NCI-H526 (cell line): ENCODE measurements at regions not wholly inside any gene's neighbourhood (a gene's known extent, or its start where the extent isn't known, plus 50 kb on each side); places are given as distances from the start of the nearest gene placed in this dataset.
"Not testable (repeated sequence)": the region's sequence is repeated elsewhere in the genome, so short reads cannot be mapped to it uniquely, and the experiment has no call there.

Experiments used
- DNase-seq, 2 experiments: peaks; one replicate each; lab custom pipeline; 2025; lab: John Stamatoyannopoulos, UW

DNA sequence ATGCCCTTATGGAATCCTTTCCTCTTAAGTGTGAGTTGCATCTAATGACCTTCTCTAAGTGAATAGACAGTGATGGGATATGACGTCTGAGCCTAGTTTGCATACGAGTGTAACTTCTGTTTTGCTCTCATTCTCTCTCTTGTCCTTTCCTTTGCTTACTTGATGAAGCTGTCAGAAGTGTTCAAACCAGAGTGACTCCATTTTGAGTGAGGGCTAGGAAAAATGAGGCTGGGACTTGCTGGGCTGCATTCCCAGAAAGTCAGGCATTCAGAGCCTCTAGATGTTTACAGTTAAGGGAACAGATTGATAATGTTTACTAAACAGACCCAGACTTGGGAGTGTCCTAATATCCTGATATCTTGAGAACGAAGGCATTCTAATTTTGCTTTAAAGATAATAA is 311.2 kb upstream of the SOX4 start:
- DNase-seq: not testable (repeated sequence)

DNA sequence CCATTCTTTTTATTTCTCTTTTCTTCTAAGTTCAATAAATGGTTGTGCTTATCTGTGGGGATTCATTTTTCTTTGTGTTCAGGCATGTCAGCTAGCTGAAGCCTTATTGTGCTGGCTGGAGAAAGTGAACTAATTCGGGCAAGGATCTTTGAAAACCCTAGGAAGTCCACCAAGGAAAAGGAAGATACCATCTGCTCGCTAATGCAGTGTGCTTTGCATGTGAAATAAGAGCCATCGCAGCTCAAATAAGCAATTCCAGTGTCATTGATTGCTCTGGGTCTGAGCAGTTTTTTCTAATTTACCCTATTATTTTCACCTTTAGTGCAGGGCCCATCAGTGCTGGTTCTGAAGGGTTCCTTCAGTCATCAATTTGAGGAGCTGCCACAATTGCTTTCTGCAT is 309.4 kb upstream of the SOX4 start:
- DNase-seq: peak in 1 of 2 experiments; percentile 21

DNA sequence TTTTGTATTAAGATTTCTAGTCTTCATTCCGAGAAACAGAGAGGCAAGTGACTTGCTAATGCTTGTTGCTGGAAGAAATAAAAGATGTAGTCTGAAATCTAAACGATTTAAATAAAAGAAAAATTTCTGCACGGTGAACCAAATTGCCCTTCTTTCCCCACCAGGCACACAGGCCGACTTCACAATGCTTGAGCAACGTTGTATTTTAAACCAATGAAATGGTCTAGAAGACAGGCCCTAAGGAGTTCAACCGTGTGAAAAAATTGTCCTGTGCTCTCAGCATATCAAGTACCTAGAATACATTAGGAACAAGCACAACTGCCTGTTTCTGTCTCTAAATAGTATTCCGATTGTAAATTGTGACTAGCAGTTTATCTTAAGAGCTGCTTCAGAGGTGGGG is 308.8 kb upstream of the SOX4 start:
- no peak for DNase-seq

DNA sequence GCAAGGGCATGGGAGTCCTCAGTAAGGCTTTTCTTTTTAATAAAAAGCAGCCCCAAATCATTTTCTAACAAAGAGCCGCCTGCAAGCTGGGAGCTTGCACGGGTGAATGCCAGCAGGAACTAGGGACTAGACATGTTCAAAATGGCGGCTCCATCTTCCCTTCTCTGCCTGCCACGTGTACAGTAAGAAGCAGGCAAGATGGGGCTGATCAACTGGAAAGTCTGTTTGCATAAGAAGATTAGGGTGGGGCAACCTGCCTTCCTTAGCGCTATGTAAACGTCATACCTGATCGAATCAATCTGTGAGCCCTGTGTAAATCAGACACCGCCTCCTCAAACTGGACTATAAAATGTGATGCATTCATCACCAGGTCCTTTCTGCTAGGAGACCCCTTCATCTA is 299.4 kb upstream of the SOX4 start:
- DNase-seq: peak in 1 of 2 experiments; percentile 21

DNA sequence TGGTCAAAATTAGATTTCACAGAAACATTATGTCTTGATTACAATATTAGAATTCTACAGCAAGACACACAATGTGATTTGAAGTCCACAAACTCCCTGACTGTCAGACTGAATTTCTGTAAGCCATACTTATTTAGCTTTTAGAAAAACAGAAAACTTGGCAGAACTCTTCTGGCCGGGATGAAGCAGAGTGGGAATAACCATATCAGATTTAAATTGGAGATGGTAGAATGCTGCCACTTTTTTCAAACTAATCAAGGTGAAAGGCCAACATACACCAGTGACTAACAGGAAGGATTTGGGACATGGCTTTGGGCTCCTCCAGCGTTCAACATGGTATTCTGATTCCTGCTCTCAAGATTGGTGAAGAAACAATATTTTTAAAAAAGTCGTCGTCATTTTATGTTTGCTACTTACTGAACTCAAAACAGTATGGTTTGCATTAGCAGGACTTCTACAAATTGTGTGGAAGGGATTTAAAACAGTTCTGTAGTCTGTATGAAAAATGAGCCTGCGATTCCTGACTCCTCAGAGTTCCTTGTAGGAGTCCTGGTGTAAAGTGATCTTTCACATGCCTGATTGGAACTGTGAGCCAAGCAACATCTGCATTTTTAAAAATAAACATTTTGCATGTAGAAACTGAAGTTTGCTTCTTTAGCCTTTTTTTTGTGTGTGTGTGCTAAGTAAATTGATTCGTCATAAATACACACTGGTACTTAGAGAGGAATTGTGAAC is 297.9 kb upstream of the SOX4 start:
- no peak for DNase-seq

DNA sequence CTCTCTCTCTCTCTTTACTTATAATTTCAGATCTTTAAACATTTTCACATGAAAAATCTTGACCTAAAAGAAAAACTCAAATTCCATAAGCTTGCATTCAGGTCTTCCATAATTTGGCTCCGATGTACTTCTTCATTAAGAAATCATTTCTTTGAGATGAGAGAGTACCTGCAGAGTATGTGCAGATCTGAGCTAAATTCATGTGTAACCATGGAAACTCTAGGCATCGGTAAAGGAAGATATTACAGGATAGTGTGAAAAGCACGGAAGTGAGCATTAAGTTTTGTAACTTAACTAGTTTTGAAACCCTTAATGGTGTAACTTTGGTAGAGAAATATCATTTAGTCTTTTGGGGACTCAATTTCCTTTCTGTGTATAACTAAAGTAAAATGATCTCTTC is 295.9 kb upstream of the SOX4 start:
- DNase-seq: no peak

DNA sequence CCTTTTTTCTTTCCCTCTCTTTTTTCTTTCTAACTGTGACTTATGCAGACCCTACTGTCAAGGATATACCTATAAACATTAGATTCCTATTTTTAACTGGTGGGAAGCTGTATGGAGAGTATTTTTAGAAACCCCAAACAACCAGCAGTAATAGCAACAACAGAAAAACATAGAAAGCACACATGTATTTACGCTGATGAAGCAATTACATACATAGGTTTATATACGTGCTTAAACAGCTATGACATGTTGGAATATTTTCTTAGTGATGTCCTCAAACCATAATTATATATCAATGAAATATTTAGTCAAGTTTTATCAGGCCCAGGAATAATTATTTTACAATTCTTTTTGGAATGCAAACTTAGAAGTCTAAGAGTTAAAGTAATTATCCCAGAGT is 294.3 kb upstream of the SOX4 start:
- no peak for DNase-seq

DNA sequence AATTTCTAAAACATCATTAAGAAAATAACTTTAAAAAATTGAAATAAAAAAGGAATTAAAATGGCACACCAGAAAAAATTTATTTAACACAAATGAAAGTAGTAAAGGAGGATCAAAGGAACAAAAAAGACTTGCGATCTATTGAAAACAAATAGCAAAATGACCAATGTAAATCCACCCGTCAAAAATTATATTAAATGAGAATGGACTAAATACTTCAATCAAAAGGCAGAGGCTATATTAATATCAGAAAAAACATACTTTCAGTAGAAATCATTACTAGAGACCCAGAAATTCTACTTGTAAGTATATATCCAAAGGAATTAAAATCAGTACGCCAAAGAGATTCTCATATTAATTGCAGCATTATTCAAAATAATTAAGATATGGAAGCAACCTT is 293.1 kb upstream of the SOX4 start:
- no peak for DNase-seq

DNA sequence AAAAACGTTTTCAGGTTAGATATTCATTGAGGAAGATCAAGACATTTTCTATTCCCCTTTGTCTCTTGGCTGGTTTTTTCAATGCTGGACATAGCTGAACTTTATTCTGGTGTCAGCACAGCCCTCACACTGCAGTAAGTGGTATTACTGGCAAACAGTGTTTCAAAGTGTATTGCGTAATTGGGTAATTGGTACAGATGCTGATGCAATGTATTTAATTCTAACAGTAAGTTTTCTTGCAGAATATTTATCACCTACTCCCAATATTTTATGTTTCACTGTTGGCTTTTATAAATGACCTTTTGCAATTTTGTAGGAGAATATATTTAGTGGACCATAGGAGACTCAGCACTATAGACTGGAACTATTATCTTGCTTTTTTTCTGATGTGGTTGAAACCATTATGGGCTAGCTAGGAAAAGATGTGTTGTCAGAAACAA is 287.6 kb upstream of the SOX4 start:
- DNase-seq: peak; percentile 17 to 22

DNA sequence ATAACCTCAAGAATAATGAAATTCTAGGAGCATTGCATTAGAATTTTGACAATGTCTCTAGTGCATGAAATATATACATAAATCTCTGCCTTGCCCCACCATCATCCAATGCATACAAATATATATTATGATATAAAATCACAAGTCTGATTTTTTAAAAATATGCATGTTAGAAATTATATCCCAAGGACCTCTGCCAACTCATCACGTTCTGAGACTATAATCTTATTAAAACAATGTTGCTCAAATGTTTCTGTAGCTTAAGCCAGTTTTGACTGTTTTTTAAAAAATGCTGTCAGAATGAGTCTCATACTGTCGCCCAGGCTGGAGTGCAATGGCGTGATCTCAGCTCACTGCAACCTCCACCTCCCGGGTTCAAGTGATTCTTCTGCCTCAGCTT is 287.0 kb upstream of the SOX4 start:
- no peak for DNase-seq

DNA sequence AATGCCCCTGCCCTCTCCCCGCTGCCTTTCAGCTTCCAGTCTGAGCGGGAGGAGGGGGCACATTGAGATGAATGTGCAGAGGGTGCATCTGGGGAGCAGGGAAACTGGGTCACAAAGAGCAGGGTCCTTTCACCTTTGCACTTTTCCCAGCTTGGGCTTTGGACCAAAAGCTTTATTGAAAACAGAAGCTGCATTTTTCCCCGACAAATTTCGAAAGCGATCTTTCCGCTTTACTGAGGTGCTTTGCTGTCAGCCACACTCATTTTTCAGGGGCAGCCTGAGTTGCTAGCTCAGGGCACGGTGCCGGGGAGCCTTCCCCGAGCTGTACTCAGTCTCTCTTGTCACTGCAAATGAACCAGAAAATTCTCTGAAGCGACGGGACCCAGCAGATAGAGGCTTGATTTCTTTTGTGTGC is 283.7 kb upstream of the SOX4 start:
- DNase-seq: no peak

DNA sequence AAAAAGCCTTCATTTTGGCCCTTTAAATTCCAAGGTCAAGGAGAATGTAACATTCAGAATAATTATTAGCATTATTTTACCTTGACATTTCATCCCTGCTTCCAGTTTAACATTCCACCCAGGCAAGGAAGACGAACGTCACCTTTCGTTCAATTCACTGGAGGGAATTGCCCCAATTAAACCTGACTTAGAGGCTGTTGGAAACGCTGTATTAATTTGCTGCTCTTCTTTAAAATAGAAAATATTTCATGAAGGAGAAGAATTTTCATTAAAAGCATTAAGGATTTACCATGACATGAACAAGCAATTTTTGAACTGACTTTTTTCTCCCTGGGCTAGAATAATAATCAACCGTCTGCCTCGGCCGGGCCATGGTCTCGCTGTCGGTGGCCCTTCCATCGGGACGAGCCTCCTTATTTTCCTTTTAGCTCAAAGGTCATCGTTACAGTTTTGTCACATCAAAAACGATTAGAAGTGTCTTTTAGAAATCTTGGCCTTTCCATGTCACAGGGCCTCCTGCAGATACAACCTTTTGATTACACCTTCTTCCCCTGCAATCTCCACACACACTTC is 282.9 kb upstream of the SOX4 start:
- DNase-seq: no peak

DNA sequence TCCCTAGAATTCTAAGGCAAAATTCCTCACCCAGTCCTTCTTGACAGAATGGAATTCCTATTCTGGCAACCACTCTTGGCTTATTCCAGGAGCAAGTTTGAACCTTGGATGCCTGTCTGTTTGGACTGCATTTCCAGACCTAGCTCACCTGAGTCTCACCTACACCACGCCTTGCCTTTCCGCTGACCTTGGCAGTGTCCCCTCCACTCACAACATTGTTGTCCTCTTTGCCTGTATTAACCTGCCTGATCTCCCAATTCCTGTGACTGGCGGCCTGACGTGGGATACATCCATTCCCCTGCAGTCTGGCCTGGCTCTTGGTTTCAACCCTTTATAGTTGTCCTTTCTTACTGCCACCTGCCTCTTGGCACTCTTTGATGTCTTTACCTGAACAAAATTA is 281.4 kb upstream of the SOX4 start:
- DNase-seq: no peak

DNA sequence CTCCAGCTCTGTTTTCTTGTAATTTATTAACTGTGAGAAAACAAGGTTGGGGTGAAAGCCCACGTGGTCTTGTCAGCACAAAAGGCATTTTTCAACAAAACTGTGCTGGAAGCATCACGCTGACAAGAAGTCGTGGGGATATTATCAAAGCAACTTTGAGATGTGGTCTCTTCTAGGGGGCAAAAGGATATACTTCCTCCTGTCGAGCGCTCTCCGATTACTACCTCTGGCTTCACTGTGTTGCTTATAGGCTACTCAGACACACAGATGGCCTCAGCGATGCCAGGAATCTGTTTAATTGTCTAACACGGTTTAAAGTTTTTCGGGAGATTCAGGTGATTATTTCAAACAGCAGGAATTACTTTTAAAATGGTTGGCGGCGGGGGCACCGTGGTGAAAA is 275.9 kb upstream of the SOX4 start:
- DNase-seq: no peak

DNA sequence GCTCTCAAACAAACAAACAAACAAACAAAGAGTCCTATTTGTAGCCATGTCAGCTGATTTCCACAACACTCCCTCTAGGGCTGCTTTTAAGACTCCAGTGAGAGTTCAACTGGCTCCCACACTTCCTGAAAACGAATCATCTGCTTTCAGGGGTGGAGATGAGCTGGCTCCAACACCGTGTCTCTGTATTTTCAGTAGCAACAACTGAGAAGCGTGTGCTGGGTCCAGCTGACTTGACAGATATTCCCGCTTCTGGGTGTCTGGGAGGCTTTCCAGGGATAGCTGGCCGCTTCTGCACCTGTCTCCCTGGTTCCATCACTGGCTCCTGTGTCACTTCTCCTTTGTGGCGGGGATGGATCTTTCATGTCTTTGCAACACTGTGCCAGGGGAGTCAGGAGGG is 272.5 kb upstream of the SOX4 start:
- DNase-seq: no peak

DNA sequence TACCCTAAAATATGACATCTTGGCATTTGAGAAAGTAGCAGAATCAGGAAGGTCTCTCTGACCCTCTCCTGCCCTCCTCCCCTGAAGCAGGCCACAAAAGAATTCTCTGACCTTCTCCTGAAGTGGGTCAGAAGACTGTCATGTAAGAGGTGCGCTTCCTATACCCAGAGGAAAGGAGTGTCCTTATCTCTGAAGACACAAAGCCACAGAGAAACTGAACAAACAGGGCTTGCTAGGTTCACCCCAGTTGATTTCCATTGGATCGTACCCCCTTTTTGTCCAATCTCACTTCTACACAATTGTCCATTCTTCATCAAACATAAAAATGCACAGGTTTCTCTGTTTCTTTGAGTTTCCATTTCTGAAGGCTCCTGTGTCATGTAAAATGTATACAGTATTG is 272.0 kb upstream of the SOX4 start:
- no peak for DNase-seq

DNA sequence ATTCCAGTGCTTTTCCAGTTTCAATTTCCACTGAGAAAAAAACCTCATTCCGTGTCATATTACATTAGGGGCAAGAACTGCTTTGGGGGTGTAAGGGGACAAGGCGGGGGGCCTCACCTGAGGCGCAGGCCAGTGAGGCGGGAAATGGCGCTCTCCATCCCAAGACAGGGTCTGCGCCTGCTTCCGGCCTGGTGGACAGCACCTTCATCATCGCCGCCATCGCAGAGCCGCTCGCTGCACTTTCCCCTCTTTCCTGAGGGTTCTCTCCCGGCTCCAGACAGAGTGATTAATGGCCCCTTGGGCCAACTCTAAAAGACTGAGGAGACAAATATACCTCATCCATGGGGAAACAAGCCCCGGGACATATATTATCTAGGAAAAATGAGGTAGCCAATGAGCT is 270.0 kb upstream of the SOX4 start:
- no peak for DNase-seq

DNA sequence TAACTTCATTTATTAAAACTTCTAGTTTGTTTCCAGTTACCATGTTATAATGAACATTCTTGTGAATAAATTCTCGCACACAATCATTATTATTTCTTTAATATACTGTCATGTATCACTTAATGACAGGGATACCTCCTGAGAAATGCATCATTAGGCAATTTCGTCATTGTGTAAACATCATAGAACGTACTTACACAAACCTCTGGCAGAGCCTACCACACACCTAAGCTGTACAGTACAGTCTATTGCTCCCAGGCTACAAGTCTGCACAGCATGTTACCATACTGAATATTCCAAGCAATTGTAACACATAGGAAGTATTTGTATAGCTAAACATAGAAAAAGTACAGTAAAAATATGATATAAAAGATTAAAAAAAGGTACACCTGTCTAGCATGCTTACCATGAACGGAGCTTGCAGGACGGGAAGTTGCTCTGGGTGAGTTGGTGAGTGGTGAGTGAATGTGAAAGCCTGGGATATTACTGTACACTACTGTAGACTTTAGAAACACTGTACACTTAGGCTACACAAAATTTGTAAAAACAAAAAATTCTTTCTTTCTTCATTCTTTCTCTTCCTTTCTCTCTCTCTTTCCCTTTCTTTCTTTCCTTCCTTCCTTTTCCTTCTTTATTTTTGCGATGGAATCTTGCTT is 268.2 kb upstream of the SOX4 start:
- DNase-seq: no peak

DNA sequence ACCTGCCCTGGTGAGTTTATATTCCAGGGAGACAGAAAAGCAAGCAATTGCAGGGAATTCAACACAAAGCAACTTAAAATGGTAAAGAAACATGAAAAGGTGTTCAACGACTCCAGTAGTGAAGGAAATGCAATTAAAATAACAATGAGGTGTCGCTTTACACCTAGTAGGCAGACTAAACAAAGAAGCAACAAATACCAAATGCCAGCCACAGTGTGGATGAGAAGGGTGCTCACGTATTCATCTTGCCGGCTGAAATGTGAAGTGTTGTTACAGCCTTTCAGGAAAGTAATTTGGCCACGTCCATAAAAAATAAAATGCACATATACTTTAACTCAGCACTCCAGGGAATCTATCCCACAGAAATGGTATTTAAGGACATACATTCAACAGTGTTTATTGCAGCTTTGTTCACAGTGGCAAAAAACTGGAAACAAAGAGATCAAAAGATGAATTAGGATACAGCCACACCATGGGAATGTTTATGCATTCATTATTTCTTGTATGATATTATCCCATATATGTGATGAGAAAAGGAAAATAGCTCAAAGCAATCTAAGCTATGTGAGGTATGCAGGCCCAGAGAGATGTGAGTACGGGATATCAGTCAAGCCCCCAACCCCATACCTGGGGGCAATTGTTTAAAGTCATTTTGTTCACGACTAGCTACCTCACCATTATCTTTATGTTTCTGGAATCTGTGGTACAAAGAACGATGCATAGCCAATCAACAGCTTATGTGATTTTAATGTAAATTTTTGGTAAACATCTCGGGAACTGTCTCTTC is 266.0 kb upstream of the SOX4 start:
- DNase-seq: no peak

DNA sequence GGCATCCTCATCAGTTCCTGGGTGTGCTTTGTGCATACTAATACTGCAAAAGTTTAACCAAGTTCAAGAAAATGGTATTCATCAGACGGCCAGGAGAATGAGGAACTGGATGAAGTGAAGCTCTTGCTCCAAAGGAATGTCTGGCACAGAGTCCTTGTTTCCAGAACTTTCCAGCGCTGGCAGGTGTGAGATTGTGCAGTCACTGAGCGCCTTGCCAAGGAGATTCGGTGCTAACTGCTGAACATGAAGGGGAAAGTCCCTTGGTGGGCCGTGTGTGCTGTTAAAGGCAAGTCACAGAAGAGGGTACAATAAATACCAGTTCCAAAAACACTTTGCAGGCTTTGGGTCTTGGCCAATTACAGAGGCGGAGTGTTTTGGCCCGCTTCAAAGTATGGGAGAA is 262.3 kb upstream of the SOX4 start:
- DNase-seq: no peak

DNA sequence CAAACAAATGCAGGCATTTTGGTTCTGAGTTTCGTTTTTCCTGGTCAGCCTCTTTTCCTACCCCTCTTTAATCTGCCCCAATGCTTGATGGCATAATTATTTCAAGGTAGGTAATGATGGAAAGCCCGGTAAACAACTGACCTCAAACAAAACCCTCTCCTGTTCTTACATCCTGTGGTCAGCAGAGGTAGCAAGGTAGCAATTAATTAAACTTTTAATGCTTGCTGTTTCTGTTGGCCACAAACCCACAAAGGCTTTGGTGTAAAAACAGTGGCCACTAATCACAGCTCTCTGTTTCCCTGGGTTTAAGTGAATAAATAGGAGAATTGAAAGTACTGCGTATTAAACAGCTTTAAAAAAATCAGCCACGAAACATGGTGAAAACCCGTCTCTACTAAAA is 261.5 kb upstream of the SOX4 start:
- no peak for DNase-seq

DNA sequence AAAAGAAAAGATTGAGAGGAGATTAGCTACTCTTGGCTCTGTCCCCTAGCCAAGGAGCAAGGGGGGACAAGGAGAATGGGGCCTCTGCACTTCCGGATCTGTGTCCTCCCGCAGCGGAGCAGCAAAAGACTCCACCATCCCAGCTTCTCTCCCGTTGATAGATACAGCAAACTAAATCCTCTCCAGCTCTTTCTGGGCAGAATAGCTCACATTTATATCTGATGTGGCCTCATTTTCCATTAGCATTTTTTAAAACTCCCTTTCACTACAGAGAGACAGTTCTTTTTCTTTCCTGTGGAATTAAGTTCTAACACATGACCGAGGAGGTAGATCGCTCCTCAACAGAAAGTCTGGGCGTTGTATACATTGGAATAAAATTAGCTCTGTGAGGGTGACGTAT is 260.9 kb upstream of the SOX4 start:
- DNase-seq: no peak

DNA sequence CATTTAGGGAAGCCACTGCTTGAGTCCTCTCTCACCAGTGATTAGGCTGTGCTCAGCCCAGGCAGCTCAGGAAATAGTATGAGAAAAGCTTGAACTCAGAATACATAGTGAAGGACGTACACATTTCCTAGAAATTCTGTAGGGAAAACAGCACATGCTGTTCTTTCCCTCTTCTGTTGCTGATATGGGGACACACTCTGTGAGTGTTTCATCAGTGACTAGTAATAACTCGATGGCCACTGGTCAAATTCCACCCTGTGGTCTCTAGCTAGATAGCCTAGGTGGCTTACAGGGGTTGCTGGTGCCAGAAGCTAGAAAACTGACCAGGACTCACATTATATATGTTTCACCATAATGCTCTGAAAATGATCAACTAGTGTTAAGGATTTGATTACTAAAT is 259.8 kb upstream of the SOX4 start:
- DNase-seq: no peak
